ENCODE measurements at regions not wholly inside any gene's neighbourhood (a gene's known extent, or its start where the extent isn't known, plus 50 kb on each side); places are given as distances from the start of the nearest gene placed in this dataset.
A peak's percentile ranks its signal among the peaks of the same experiment; 100 is the strongest.

DNA sequence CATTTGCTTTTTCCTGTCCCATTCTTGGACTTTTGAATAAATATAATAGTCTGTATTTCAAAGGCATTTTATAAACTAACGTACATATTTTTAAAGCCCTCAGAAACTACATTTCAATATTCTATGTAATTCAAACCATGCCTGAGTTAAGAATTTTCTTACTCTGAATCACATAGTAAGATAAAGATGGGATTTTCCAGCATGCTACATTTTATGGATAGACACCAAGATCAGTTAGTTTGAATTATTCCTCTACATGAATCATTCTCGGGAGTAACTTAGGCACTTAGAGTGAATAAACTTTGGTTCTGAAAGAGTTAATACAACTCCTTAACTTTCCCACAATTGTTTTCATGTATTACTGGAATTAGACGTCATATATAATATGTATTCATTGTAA is 713.3 kb upstream of the CBLB start:
- H3K27ac ChIP-seq (ENCODE audit: insufficient read depth in 1 of 2, low read depth in 1 of 2, low read length in 2 of 2, poor library complexity in 1 of 2, severe bottlenecking in 2 of 2): no peak overlapping the region
- H3K4me1 ChIP-seq (ENCODE audit: control extremely low read depth in 1 of 4, control insufficient read depth in 4 of 4, insufficient read depth in 4 of 4, low read length in 3 of 4): no peaks in the 10 kb centered on the region
- POLR2A ChIA-PET: no interaction called here
- WGBS (ENCODE audit: insufficient coverage): no CpG with 5 or more reads among the region's 3 CpGs
- no peak overlapping the region for H3K4me3 ChIP-seq (ENCODE audit: control insufficient read depth in 1 of 7, extremely low read depth in 1 of 7, insufficient read depth in 4 of 7, low read depth in 2 of 7, low read length in 6 of 7)
- no peak for DNase-seq
- no peaks in the 10 kb centered on the region for H3K27me3 ChIP-seq (replicated peaks in 2 of 5; ENCODE audit: control insufficient read depth in 4 of 5, insufficient read depth in 5 of 5, low read length in 4 of 5)
- CTCF ChIA-PET: no interaction called here
- no peaks in the 10 kb centered on the region for H3K36me3 ChIP-seq (ENCODE audit: control insufficient read depth in 4 of 4, insufficient read depth in 4 of 4, low read length in 3 of 4)
- no peaks in the 10 kb centered on the region for H3K9me3 ChIP-seq (ENCODE audit: control extremely low read depth in 1 of 5, control insufficient read depth in 4 of 5, insufficient read depth in 2 of 5, low read depth in 1 of 5, low read length in 4 of 5)

DNA sequence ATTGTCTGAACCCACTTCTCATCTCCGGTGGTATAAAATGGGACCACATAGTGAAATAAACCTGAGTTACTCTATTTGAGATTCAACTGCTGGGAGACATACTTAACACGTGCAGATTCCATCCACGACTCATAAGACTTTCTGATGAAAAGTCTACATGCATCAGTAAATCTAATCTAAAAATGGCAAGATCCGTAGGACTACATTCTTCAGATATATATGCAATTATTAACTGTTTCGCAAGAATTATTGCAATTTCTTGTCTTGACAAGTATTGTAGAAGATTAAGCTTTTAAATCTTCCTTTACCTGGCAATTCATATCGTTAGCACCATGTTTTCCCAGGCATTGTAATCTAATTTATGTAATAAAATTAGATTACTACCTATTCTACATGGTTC is 718.7 kb upstream of the CBLB start:
- no peaks in the 10 kb centered on the region for H3K27me3 ChIP-seq (replicated peaks in 2 of 5; ENCODE audit: control insufficient read depth in 4 of 5, insufficient read depth in 5 of 5, low read length in 4 of 5)
- H3K4me3 ChIP-seq (ENCODE audit: control insufficient read depth in 1 of 7, extremely low read depth in 1 of 7, insufficient read depth in 4 of 7, low read depth in 2 of 7, low read length in 6 of 7): no peak overlapping the region
- no peaks in the 10 kb centered on the region for H3K36me3 ChIP-seq (ENCODE audit: control insufficient read depth in 4 of 4, insufficient read depth in 4 of 4, low read length in 3 of 4)
- ChIA-PET POLR2A (no interaction called here), CTCF (no interaction called here)
- 100% methylated on average over 3 of the region's 6 CpGs for WGBS (ENCODE audit: insufficient coverage)
- H3K9me3 ChIP-seq (ENCODE audit: control extremely low read depth in 1 of 5, control insufficient read depth in 4 of 5, insufficient read depth in 2 of 5, low read depth in 1 of 5, low read length in 4 of 5): no peaks in the 10 kb centered on the region
- DNase-seq: no peak
- H3K27ac ChIP-seq (ENCODE audit: insufficient read depth in 1 of 2, low read depth in 1 of 2, low read length in 2 of 2, poor library complexity in 1 of 2, severe bottlenecking in 2 of 2): no peak overlapping the region
- H3K4me1 ChIP-seq (ENCODE audit: control extremely low read depth in 1 of 4, control insufficient read depth in 4 of 4, insufficient read depth in 4 of 4, low read length in 3 of 4): no peaks in the 10 kb centered on the region

GRCh38 chr3:106588739-106589138 is 719.9 kb upstream of the CBLB start:
- WGBS (ENCODE audit: insufficient coverage): 100% methylated on average over 1 of the region's 1 CpG
- no peaks in the 10 kb centered on the region for H3K36me3 ChIP-seq (ENCODE audit: control insufficient read depth in 4 of 4, insufficient read depth in 4 of 4, low read length in 3 of 4)
- no peaks in the 10 kb centered on the region for H3K4me1 ChIP-seq (ENCODE audit: control extremely low read depth in 1 of 4, control insufficient read depth in 4 of 4, insufficient read depth in 4 of 4, low read length in 3 of 4)
- no peak for DNase-seq
- no peaks in the 10 kb centered on the region for H3K9me3 ChIP-seq (ENCODE audit: control extremely low read depth in 1 of 5, control insufficient read depth in 4 of 5, insufficient read depth in 2 of 5, low read depth in 1 of 5, low read length in 4 of 5)
- H3K27me3 ChIP-seq (replicated peaks in 2 of 5; ENCODE audit: control insufficient read depth in 4 of 5, insufficient read depth in 5 of 5, low read length in 4 of 5): no peaks in the 10 kb centered on the region
- CTCF ChIA-PET: no interaction called here
- no peak overlapping the region for H3K4me3 ChIP-seq (ENCODE audit: control insufficient read depth in 1 of 7, extremely low read depth in 1 of 7, insufficient read depth in 4 of 7, low read depth in 2 of 7, low read length in 6 of 7)
- no peak overlapping the region for H3K27ac ChIP-seq (ENCODE audit: insufficient read depth in 1 of 2, low read depth in 1 of 2, low read length in 2 of 2, poor library complexity in 1 of 2, severe bottlenecking in 2 of 2)
- POLR2A ChIA-PET: no interaction called here

GRCh38 chr3:106589311-106589942 is 720.6 kb upstream of the CBLB start:
- no peak overlapping the region for H3K27ac ChIP-seq (ENCODE audit: insufficient read depth in 1 of 2, low read depth in 1 of 2, low read length in 2 of 2, poor library complexity in 1 of 2, severe bottlenecking in 2 of 2)
- CTCF ChIA-PET: no interaction called here

GRCh38 chr3:106590216-106590615 is 721.4 kb upstream of the CBLB start:
- Histone ChIP-seq H3K4me3 (ENCODE audit: control insufficient read depth in 1 of 7, extremely low read depth in 1 of 7, insufficient read depth in 4 of 7, low read depth in 2 of 7, low read length in 6 of 7) (no peak overlapping the region), H3K9me3 (ENCODE audit: control extremely low read depth in 1 of 5, control insufficient read depth in 4 of 5, insufficient read depth in 2 of 5, low read depth in 1 of 5, low read length in 4 of 5) (no peaks in the 10 kb centered on the region), H3K27me3 (replicated peaks in 2 of 5; ENCODE audit: control insufficient read depth in 4 of 5, insufficient read depth in 5 of 5, low read length in 4 of 5) (no peaks in the 10 kb centered on the region), H3K36me3 (ENCODE audit: control insufficient read depth in 4 of 4, insufficient read depth in 4 of 4, low read length in 3 of 4) (no peaks in the 10 kb centered on the region), H3K27ac (ENCODE audit: insufficient read depth in 1 of 2, low read depth in 1 of 2, low read length in 2 of 2, poor library complexity in 1 of 2, severe bottlenecking in 2 of 2) (no peak overlapping the region), H3K4me1 (ENCODE audit: control extremely low read depth in 1 of 4, control insufficient read depth in 4 of 4, insufficient read depth in 4 of 4, low read length in 3 of 4) (no peaks in the 10 kb centered on the region)
- DNase-seq: no peak
- ChIA-PET CTCF (no interaction called here), POLR2A (no interaction called here)
- no CpG with 5 or more reads among the region's 1 CpG for WGBS (ENCODE audit: insufficient coverage)

More at GRCh38 chr3:106589311-106589942, 720.6 kb upstream of the CBLB start:
- Histone ChIP-seq H3K27me3 (replicated peaks in 2 of 5; ENCODE audit: control insufficient read depth in 4 of 5, insufficient read depth in 5 of 5, low read length in 4 of 5) (no peaks in the 10 kb centered on the region), H3K4me1 (ENCODE audit: control extremely low read depth in 1 of 4, control insufficient read depth in 4 of 4, insufficient read depth in 4 of 4, low read length in 3 of 4) (no peaks in the 10 kb centered on the region), H3K9me3 (ENCODE audit: control extremely low read depth in 1 of 5, control insufficient read depth in 4 of 5, insufficient read depth in 2 of 5, low read depth in 1 of 5, low read length in 4 of 5) (no peaks in the 10 kb centered on the region), H3K36me3 (ENCODE audit: control insufficient read depth in 4 of 4, insufficient read depth in 4 of 4, low read length in 3 of 4) (no peaks in the 10 kb centered on the region), H3K4me3 (ENCODE audit: control insufficient read depth in 1 of 7, extremely low read depth in 1 of 7, insufficient read depth in 4 of 7, low read depth in 2 of 7, low read length in 6 of 7) (no peak overlapping the region)
- DNase-seq: no peak
- WGBS (ENCODE audit: insufficient coverage): 96% methylated on average over 3 of the region's 5 CpGs
- POLR2A ChIA-PET: no interaction called here

GRCh38 chr3:106593381-106593780 is 724.6 kb upstream of the CBLB start:
- DNase-seq: no peak
- Histone ChIP-seq H3K27ac (ENCODE audit: insufficient read depth in 1 of 2, low read depth in 1 of 2, low read length in 2 of 2, poor library complexity in 1 of 2, severe bottlenecking in 2 of 2) (no peak overlapping the region), H3K36me3 (ENCODE audit: control insufficient read depth in 4 of 4, insufficient read depth in 4 of 4, low read length in 3 of 4) (no peaks in the 10 kb centered on the region), H3K27me3 (replicated peaks in 2 of 5; ENCODE audit: control insufficient read depth in 4 of 5, insufficient read depth in 5 of 5, low read length in 4 of 5) (no peaks in the 10 kb centered on the region), H3K4me1 (ENCODE audit: control extremely low read depth in 1 of 4, control insufficient read depth in 4 of 4, insufficient read depth in 4 of 4, low read length in 3 of 4) (no peaks in the 10 kb centered on the region), H3K9me3 (ENCODE audit: control extremely low read depth in 1 of 5, control insufficient read depth in 4 of 5, insufficient read depth in 2 of 5, low read depth in 1 of 5, low read length in 4 of 5) (peaks cover 0 to 5% (median 0%) of the 10 kb centered on the region in 5 experiments), H3K4me3 (ENCODE audit: control insufficient read depth in 1 of 7, extremely low read depth in 1 of 7, insufficient read depth in 4 of 7, low read depth in 2 of 7, low read length in 6 of 7) (no peak overlapping the region)
- ChIA-PET CTCF (interaction anchor here (0.9 to 1.3 kb wide), 2 partner anchors 13 to 16 kb away, joined by 3 read pairs; no protein-coding TSS in a partner anchor), POLR2A (no interaction called here)
- no CpG with 5 or more reads among the region's 2 CpGs for WGBS (ENCODE audit: insufficient coverage)

DNA sequence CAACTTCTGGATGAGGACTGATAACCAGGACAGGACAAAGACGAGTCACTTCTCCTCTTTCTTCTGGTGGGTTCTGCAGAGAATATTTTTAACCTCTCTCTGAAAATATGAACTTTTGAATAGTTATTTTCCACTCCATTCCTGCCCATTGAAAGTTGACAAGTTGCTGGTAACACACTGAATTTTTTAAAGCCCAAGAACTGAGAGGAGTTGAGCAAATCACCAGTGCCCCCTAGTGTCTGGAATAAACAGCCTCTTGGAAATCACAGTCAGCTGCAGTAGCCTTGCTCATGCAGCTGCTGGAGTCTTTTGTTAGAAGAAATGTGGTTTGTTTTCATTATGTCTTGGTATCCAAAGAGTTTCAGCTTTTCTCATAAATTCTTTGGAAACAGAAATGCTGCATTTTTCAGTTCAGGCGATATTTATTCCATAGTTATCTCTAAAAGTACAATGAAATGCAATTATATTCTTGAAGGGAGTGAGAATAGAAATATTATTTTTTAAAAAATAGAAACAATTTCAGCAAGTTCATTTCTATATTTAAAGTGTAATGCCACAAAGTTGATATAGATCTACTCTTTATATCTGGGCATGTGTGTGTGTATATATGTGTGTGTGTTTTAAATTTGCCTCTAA is 741.0 kb upstream of the CBLB start:
- Histone ChIP-seq H3K9me3 (ENCODE audit: control extremely low read depth in 1 of 5, control insufficient read depth in 4 of 5, insufficient read depth in 2 of 5, low read depth in 1 of 5, low read length in 4 of 5) (peaks cover 0 to 10% (median 2%) of the 10 kb centered on the region in 5 experiments), H3K27me3 (replicated peaks in 2 of 5; ENCODE audit: control insufficient read depth in 4 of 5, insufficient read depth in 5 of 5, low read length in 4 of 5) (no peaks in the 10 kb centered on the region), H3K36me3 (ENCODE audit: control insufficient read depth in 4 of 4, insufficient read depth in 4 of 4, low read length in 3 of 4) (no peaks in the 10 kb centered on the region), H3K4me1 (ENCODE audit: control extremely low read depth in 1 of 4, control insufficient read depth in 4 of 4, insufficient read depth in 4 of 4, low read length in 3 of 4) (no peaks in the 10 kb centered on the region), H3K4me3 (ENCODE audit: control insufficient read depth in 1 of 7, extremely low read depth in 1 of 7, insufficient read depth in 4 of 7, low read depth in 2 of 7, low read length in 6 of 7) (no peak overlapping the region), H3K27ac (ENCODE audit: insufficient read depth in 1 of 2, low read depth in 1 of 2, low read length in 2 of 2, poor library complexity in 1 of 2, severe bottlenecking in 2 of 2) (no peak overlapping the region)
- POLR2A ChIA-PET: no interaction called here
- 40% methylated on average over 1 of the region's 2 CpGs for WGBS (ENCODE audit: insufficient coverage)
- peak; percentile 55 to 83 (median 75) for DNase-seq
- CTCF ChIA-PET: interaction anchor here (0.8 to 2.5 kb wide), 15 partner anchors 14 to 1322 kb away, joined by 3 to 17 read pairs (median 3); no protein-coding TSS in a partner anchor

Data from common myeloid progenitor, CD34-positive (primary cell).